EH (cell line): ENCODE measurements at regions not wholly inside any gene's neighbourhood (a gene's known extent, or its start where the extent isn't known, plus 50 kb on each side); places are given as distances from the start of the nearest gene placed in this dataset.
"Not testable (repeated sequence)": the region's sequence is repeated elsewhere in the genome, so short reads cannot be mapped to it uniquely, and the experiment has no call there.

Source experiments
- DNase-seq: peaks from one replicate; pipeline ENCODE4 v3.0.0-alpha.2; 2015; ENCODE audit warnings: low read depth

- peak; percentile 86 for DNase-seq
These were observed 121.2 kb downstream of the GASK1B start for GRCh38 chr4:158051401-158052235.

GRCh38 chr4:158050942-158051341, 121.9 kb downstream of the GASK1B start:
- DNase-seq: no peak

GRCh38 chr4:158046345-158046744, 126.5 kb downstream of the GASK1B start:
- DNase-seq: no peak

- no peak for DNase-seq
These were observed 128.7 kb downstream of the GASK1B start for GRCh38 chr4:158043971-158044618.

GRCh38 chr4:158042591-158043030, 130.2 kb downstream of the GASK1B start:
- DNase-seq: peak; percentile 80

GRCh38 chr4:158038718-158039117, 134.1 kb downstream of the GASK1B start:
- no peak for DNase-seq

GRCh38 chr4:158036998-158037397, 135.8 kb downstream of the GASK1B start:
- no peak for DNase-seq

- no peak for DNase-seq
These were observed 137.1 kb downstream of the GASK1B start for GRCh38 chr4:158035662-158036195.

- peak; percentile 47 for DNase-seq
These were observed 139.3 kb downstream of the GASK1B start for GRCh38 chr4:158033416-158034120.

GRCh38 chr4:158032733-158033415, 140.0 kb downstream of the GASK1B start:
- DNase-seq: no peak

- DNase-seq: not testable (repeated sequence)
These were observed 144.4 kb downstream of the GASK1B start for GRCh38 chr4:158028381-158028780.

GRCh38 chr4:158025131-158025530, 147.7 kb downstream of the GASK1B start:
- DNase-seq: peak; percentile 36

GRCh38 chr4:158020734-158021346, 152.0 kb downstream of the GASK1B start:
- DNase-seq: peak; percentile 90

GRCh38 chr4:158020176-158020575, 152.6 kb downstream of the GASK1B start:
- DNase-seq: peak; percentile 89

- DNase-seq: no peak
These were observed 154.0 kb downstream of the GASK1B start for GRCh38 chr4:158018831-158019230.

GRCh38 chr4:158018221-158018830, 154.5 kb downstream of the GASK1B start:
- DNase-seq: no peak

GRCh38 chr4:158016511-158016910, 156.3 kb downstream of the GASK1B start:
- DNase-seq: peak; percentile 48

- DNase-seq: peak; percentile 63
These were observed 157.6 kb downstream of the GASK1B start for GRCh38 chr4:158015241-158015640.

GRCh38 chr4:158013858-158014257, 159.0 kb downstream of the GASK1B start:
- DNase-seq: peak; percentile 73

- no peak for DNase-seq
These were observed 162.5 kb downstream of the GASK1B start for GRCh38 chr4:158010361-158010760.
